Suppressor macrophage treated with lipopolysaccharide for 4 hours (primary cell): ENCODE measurements at regions not wholly inside any gene's neighbourhood (a gene's known extent, or its start where the extent isn't known, plus 50 kb on each side); places are given as distances from the start of the nearest gene placed in this dataset.

Source experiments
- DNase-seq: peaks from one replicate; pipeline ENCODE4 v3.0.0-alpha.2; 2020

DNA sequence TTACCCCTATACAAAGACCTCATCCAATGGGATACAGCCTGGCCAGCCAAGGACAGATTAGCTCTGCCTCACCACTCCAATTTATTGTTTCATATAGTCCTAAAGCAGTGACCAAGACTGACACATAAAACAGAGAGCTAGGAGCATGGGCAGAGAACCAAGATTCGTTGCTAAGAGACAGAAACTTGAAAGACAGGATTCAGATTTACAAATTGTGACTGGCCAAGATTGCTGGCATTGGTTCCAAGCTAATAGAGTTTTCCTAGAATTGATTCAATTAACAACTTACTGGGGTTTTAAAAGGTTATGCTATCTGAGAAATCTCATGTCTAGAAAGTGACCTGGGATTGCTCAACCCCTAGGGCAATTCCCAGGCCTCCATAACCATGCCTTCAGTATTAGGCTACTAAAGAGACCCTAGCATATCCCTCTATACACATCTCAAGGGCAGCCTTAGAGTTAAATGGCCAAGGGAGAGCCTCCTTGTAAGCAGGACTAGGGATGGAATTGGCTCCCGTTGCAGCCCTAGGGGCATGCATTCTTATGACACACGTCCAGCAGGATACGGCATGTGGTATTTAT is 75.6 kb downstream of the ICOS start:
- DNase-seq, result no peak

DNA sequence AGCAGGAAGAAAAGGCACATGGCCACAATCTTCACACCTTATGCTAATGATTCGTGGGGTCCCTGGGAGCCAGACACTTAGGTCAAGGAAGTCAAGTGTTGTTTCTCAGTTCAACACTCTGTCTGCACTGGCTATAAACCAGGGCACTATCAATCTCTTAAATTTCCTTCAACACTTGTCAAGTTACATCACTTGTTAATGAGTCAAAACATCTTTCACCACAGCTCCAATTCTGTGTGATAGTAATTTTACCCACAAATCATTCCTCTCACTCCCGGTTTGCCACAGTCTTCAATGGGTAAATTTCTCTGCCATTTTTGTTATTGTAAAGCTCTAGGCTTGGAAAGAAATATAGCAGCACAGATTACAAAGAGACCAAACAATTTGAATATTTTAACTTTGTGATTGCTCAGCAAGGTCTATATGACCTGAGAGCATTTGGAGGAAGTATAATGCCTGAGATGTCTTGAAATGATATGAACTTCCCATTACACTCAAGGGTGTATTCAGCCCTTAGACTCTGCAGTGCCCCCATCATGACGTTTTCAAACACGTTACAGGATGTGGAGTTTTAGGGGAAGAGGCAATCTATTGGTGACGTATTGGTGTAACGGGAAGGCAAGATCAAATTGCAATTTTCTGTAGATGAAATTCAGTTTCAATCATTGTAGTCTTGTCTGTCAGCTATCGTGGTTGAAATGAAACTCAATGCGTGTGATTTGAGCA is 78.7 kb downstream of the ICOS start:
- no peak for DNase-seq

DNA sequence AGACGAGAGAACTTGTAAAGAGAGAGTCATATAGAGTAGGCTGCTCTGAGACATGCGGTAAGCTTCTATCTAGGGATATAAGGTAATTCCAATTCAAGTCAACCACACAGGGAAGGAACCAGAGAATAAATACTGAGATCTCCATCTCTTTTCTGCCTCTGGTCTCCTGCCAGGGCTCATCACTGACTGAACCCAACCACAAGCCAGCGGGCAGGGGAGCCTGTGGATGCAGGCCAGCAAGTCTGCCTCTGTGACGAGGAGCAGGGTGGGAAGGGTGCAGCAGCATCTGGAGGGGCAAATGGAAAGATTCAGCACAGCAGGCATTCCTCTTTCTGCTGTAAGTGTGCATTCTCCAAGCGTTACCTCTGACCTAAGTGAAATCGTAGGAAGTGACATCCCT is 82.2 kb downstream of the ICOS start:
- DNase-seq, result no peak

DNA sequence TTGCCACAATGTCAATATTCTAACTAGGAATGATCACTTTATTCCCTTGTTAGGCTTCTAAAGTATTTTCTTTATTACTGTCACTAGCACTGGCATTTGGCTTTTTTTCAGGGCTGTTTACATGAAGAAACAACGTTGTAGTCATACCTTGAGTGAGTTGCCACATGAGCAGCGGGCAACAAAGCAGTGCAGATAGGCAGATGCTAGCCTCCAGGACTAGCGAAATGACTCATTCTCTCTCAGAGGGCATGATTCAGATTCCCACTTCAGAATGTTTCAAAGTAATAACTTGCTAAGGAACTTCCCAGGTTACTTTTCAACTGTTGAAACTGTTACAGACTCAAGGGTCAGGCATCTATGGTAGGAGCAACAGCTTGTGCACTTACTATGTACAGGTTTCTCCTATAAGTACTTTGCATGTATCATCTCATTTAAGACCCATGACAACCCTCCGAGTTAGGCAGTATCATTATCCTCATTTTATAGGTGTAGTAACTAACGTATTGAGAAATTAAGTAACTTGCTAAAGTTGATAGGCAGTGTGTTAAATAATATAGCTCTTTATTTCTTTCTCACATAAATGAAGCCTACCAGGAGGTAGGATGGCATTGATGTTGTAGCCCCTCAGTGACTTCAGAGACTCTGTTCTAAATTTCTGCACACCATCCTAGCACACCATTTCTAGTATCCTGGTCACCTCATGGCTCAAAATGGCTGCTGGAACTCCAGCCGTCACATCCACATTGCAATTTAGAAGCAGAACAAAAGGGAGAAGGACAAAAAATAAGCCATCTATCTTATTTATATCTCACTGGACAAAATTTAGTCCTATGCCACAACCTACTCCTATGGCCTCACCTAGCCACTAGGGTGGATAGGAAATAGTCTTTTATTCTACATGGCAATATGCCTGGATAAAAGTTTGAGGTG is 83.3 kb downstream of the ICOS start:
- DNase-seq, result peak; percentile 19

DNA sequence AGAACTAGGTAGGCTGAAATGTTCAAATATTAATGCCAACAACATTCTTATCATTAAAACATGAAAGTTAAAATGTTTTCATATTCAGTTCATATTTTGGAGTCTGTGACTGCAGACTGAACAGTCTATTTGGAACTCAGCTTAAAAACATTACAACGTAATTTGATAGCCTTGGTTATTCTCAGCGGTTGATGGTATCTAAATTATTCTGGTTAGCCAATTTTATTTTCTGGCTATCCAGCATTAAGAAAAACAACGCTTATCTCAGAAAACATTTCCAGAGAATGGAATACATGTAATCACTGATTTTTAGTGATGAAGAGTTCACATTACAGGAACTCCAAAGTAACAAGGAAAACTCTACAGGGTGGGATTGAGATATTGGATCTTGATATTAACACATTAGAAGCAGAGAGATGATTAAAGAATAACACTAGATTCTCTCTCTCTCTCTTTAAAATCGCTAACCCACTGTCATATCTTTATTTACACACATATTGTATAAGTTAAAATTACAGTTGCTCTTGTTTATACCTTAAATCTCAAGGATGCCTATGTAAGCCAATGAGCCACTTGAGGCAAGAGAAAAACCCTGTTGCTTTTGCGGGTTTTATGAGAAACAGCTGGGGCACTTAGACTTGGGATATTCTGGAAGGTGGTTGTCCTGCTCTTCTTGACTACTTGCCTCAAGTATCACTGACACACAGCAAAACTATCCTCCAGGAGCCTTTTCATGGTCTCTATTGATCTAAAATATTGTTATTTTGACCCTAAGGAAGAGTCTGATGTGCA is 84.9 kb downstream of the ICOS start:
- no peak for DNase-seq

DNA sequence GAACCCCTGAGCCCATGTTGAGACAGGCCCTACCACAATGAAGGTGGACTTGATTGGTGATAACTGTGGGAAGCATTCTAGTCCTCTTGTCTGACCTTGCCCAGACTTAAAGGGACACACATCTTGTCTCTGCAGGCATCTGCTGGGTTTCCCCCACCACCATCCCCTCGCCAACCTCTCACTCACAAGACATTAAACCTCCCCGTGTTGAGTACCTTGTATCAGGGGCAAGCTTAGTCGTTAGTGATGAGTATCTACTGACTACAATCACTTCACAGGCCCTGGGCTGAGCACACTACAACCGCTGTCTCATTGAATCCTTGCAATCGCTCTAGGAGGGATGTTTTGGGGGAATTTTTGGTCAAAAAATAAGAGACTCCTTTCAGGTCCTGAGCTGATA is 86.0 kb downstream of the ICOS start:
- no peak for DNase-seq

DNA sequence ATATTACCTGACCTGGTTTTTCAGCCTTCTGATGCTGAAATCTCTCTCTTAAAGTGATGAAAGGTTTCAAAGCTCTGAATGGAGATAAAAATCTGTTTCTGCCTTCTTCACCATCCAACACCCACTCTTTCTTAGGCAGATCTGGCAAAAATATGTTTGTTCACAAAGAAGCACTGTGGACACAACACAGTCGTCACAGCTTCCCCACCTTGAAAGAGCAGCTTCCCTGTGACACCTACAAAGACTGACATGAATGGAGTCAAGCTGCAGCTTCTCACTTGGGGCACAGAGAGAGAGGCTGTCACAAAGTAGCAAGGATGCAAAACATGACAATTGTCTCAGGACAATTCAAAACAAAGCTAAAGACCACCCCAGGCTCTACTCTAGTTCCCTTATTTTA is 86.5 kb downstream of the ICOS start:
- DNase-seq, result no peak

DNA sequence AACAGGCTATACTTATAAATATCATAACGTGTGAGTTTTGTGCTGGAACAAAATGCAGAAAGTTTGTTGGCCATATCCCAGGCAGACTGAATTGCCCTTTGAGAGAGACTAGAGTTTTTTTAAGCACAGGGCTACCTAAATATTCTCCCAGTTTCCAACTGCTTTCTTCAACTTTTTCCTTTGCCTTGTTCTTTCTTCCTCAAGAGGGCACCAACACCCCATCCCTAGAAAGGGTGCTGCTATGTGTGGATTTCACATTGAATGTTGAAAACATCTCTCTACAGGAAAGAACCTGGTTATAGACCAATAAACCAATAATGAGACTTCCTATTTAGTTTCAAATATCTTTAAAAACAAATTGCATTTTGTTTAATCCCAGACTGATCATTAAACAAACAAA is 87.9 kb downstream of the ICOS start:
- DNase-seq, result peak; percentile 28

DNA sequence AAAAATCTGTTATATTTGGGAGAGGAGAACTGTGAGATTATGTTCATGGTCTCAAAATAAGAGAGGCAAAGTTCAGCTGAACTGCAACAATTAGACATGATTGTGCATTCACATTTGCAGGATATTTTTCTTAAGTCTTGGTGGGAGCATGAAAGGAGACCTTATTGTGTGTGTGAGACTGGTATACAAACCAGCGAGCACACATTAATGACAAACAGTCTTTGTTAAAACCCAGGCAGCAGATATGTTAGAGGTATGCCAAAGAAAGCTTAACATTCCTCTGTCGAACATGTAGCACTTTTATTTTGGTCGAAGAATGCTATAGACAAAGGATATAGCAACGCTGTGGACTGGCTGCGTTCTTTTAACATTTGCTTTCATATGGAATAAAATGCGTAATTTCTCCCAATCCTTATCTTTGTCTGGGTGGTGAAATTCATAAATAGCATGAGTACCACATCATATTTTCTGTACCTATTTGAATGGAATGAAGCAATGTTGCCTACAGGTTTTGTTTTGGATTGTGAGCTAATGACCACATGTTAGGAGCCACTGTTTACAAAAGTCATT is 88.4 kb downstream of the ICOS start:
- DNase-seq, result no peak

DNA sequence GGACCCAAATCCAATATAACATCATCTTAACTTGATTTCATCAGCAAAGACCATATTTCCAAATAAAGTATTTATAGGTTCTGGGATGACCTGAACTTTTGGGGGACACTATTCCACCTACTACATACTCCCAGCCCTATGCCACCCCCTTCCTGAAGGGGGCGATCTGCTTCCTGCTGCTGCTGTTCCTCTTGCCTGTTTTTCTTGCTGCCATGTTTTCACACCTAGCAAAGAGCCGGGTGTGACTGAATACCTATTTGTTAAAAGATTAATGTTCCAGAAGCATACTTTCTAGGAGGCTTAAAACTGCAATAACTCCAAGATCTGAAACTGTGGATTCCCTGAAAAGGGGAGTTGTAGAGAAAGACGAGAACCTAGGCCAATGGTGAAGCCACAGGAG is 89.7 kb downstream of the ICOS start:
- DNase-seq, result no peak

DNA sequence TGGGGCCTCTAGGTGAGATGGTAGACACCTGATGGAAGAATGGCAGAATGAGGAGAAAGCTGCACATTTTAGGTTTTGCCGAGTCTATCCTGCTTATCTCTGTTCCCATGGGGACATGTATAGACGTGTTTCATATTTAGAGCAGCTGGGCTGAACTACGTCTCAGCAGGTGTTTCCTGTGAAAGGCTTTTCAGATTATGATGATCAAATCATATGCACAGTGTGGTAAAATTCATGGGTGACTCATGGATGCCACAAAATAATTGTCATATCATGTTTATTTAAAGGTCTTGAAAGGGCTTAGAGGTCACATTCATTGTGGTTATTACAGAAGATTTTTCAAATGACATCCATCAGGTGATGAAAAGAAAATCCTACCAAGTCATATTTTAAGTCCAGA is 90.5 kb downstream of the ICOS start:
- DNase-seq, result no peak

DNA sequence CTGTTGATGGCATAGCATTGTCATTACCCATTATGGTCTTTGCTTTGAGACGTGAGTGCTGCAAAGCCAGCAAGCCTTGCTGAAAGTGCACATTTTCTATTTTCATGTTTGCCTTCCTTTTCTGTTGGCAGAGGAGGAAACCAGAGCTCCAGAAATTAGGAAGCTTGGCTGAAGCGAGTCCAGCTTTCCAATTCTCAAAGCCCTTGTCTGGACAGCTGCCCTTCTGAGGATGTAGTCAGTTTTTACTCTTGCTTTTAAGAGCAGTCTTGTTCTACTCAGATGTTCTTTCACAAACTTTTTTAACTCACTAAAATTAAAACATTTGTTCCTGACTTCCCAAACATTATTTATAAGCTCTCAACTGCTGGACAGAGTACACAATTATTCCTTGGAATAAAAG is 93.8 kb downstream of the ICOS start:
- no peak for DNase-seq

DNA sequence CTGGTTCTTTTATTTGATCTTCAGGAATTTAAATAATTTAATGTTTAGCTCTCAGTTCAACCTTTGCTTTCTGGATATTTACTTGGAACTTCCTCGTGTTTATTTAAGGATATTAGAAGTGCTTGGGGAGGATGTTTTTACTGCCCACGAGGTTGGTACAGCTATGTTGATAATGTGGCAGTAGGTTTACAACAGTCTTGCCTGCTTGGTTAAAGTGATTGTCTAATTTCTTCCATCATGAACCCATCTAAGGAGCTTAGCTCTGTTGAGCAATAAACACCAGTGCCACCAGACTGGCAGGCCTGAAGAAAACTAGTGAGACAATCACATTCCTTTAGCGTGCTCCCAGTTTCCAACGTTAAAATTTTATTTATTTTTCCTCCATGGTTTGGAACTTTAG is 94.5 kb downstream of the ICOS start:
- no peak for DNase-seq

DNA sequence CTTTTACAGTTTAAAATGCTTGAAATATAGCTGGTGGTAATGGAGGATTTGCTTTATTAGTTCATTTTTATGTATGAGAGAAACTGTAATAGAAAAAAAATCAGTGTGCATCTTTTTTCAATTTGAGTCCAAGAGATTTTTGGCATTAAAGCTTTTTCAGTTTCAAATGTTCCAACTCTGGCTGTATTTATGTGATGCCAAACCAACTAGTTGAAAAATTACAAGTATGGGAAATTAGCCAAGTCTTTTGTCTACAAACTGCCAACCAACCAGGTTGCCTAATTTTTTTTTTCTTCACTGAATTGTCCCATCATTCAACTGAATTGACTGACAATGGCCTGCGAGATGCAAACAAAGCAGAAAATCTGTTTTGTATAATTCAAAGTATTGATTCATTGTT is 95.7 kb downstream of the ICOS start:
- no peak for DNase-seq

DNA sequence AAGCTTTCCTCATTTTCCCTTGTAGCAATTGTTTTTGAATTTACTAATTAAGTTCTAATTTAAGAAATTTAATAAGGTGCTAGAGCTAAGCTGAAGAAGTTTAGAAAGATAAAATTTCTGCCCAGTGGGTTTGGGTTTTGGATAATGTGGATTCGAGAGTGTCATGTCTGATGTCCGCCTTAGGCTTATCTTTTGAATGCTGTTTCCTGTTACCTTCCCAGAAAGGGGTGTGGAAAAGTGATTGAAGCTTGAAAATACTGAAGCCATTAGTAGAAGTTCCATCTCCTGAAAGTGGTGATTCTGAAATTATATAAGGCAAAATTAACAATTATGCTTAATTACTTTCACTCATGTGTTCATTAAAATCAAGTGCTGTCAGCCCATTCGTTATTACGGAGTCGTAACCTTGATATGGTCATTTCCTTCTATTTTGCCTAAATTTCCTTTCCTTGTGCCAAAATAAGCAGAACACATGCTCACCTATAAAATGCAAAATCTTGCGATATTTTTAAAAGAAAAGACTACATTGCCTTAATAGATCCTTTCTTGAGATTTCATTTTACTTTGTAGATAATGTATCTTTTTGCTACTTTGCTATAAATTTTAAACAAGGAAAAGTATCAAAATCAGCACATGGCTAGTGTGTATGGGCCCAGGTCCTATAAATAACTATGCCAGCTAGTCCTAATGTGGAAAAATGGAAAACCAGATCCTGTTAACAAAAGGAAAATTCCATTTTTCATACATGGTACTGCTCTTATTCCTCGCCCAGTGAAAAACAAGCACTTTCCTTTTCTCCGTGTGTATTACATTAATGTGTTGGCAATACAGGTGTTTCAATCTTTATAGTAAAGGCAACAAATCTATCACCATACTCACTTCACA is 97.3 kb downstream of the ICOS start:
- DNase-seq, result no peak

DNA sequence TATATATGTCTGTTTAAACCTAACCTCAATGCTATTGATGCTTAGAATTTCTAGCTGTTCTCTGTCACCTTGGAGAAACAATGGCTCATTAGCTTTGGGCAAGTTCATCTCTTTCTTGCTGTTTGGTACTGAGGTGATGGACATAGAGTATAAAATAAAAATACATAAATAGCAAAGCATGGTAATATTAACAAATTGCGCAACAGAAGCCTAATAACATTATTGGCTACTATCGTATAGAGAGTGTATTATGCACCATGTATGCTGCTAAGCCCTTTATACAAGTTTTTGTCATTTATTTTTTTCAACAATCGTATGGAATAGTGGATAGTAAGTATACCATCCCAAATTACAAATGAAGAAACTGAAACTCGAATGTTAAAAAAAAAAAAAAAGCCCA is 100.1 kb downstream of the ICOS start:
- no peak for DNase-seq

DNA sequence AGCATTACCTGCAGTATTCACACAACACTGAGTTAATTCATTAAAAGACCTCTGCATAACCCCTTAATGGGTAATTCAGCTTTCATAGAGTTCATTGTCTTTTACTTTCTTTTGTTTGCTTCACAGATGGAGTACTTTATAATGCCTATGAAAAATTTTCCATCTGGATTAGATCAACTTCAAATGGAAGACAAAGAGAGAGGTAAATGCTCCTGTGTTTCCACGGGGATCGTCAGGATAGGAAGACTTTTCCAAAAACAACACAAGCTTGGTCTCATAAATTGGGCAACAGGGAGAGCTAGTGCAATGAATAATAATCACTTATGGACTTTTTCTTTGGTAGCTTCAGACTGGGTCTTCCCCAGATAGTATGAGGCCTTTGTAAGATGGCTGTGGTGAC is 100.7 kb downstream of the ICOS start:
- DNase-seq, result no peak

DNA sequence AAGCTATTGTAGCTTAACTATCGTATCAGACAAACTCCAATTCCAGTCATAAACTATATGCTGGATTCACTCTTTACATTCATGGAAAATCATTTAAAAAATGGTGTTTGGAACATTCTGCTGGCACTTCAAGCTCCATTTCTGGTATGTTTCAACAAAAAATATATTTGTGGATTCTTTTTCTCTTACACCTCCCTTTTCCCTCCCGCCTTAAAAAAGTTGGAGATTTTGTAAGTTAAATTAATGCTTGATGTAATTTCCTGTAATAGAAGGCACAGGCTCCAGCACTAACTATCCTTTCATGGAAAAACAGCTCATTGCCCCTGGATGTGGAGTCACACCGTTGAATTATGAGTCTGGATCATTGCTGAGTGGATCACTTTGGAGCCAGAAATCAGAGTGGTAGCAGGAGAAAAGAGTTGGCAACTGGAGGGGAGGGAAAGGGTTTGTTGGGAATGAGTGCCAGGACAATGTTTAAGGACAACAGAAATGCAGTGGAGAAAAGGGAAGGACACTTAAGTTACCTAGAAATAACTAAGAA is 102.8 kb downstream of the ICOS start:
- no peak for DNase-seq

DNA sequence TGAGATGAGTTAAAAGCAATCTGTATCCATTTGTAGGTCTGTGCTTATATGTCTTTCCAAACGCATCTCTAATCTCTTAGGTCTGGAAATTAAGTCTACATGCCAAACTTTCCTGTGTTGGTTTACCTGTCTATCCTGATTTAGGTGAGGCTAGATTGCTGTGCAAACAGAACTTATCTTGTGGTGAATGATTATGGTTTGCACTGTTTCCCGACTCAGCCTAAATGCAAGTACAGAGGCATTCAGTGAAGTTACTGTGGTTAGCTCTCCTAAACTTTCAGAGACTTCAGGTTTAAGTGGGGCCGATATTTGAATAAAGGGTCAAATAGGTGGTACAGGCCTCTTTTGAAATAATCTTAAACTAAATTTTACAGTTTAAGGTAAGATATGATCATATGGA is 103.5 kb downstream of the ICOS start:
- no peak for DNase-seq

DNA sequence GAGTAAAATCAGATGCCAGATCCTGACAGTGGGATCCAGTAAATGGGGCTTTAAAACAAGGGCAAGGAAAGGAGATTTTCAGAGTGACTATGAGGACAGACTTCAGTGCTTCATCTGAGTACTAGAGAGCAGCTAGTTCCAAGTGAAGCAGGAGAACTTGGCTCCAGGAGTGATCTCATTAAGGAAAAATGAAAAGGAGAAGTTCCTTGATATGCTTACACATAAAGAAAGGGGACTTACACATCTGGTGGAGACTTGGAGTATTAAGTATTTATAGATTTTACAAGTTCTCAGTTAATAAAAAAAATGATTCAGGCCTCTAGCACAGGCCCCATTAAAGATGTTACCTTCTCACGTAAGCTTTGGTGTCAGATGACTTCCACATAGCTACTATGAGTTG is 105.8 kb downstream of the ICOS start:
- peak; percentile 33 for DNase-seq

DNA sequence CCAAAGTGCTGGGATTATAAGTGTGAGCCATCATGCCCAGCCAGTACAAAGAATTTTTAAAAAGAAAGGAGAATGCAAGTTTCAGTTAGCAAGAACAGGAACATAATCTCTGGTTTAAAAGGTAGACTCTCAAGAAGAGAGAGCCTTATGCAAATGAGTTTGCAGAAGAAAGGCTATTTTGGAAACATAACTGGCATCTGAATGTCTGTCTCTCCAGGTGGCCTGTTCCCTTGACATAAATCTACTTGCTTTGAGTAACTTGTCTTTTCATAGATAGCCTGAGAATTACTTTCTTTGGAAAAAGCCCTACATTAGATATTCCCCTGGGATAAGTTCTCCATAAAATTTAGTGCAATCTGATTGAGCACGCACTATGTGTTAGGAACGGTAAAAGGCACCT is 109.6 kb downstream of the ICOS start:
- DNase-seq, result no peak

DNA sequence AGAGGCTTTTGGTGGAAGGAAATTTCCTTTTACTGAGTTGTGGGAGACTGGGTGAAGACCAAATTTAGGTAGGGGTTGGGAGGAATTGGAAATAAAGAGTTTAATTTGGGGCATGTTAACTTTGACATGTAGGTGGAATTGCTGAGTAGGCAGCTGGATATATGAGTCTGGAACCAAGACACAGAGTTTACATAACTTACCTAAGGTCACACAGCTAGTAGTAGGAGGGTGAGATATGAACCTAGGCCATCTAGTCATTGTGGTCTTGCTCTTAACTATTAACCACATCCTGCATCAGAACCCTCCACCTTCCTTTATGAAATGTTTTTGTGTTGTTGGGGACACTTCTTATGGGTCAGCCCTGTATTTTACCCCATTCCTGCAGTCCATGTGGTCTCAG is 113.1 kb downstream of the ICOS start:
- DNase-seq, result no peak
